ENCODE measurements at regions not wholly inside any gene's neighbourhood (a gene's known extent, or its start where the extent isn't known, plus 50 kb on each side); places are given as distances from the start of the nearest gene placed in this dataset.
A peak's percentile ranks its signal among the peaks of the same experiment; 100 is the strongest.

DNA sequence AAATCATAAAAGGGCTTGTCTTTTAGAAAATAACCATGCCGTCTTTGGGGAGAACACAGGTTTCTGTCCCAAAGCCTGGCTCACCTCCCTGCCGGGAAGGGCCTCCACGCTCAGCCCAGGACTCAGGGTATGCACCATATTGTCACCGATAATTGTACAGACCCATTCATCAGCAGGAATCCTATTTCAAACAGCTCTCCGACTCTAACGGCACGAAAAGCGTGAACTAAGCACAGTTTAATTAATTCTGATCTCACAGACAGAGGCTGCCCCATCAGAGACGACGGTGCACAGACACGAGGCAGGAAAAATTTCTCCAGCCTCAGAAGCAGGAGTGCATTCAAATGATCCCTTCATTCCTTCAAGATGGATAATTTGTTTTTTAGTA, 276.2 kb downstream of the MYCN start:
- Histone ChIP-seq H2AK5ac (ENCODE audit: low read depth, low read length) (no peak overlapping the region), H4K5ac (ENCODE audit: insufficient read length, low read depth, low read length) (no peak overlapping the region), H2AFZ (ENCODE audit: low read length) (peak overlapping the region; percentile 70; the same call in 1 of the 2 replicates), H2BK12ac (ENCODE audit: low read depth, low read length) (no peak overlapping the region), H4K20me1 (replicated peaks in 1 of 2; ENCODE audit: control insufficient read depth in 1 of 2, insufficient read depth in 2 of 2, low read length in 2 of 2) (no peaks in the 10 kb centered on the region), H4K8ac (ENCODE audit: extremely low read depth, insufficient read depth, low read length) (no peak overlapping the region), H3K9ac (replicated peaks in 1 of 4; ENCODE audit: extremely low read depth in 1 of 4, low read depth in 3 of 4, low read length in 3 of 4) (no peak overlapping the region), H3K27me3 (replicated peaks in 1 of 4; ENCODE audit: control insufficient read depth in 3 of 4, extremely low read depth in 1 of 4, insufficient read depth in 3 of 4, low read length in 3 of 4) (no peaks in the 10 kb centered on the region), H3K4ac (replicated peaks; ENCODE audit: insufficient read length, low read depth, low read length) (no peak overlapping the region), H4K91ac (replicated peaks; ENCODE audit: insufficient read length, low read length) (no peak overlapping the region), H3K14ac (ENCODE audit: insufficient read length) (no peak overlapping the region), H2BK5ac (ENCODE audit: low read depth, low read length) (no peak overlapping the region), H3K4me2 (ENCODE audit: insufficient read depth in 1 of 2, low read depth in 2 of 2, low read length in 2 of 2) (no peak overlapping the region), H3K18ac (ENCODE audit: extremely low read depth, low read length) (peak overlapping the region; percentile 62; the same call in 1 of the 2 replicates), H3K23ac (ENCODE audit: insufficient read length) (no peak overlapping the region), H3K4me1 (replicated peaks in 1 of 4; ENCODE audit: control insufficient read depth in 3 of 4, insufficient read depth in 4 of 4, low read length in 3 of 4) (peaks cover 0 to 12% (median 2%) of the 10 kb centered on the region in 4 experiments; a peak in 3 of 7 replicates), H3K23me2 (ENCODE audit: low read depth, low read length) (no peaks in the 10 kb centered on the region), H3K4me3 (ENCODE audit: extremely low read depth in 1 of 4, insufficient read depth in 2 of 4, low read depth in 3 of 4, low read length in 4 of 4) (no peak overlapping the region), H2BK15ac (ENCODE audit: low read length) (no peak overlapping the region), H3K56ac (replicated peaks; ENCODE audit: insufficient read length, low read depth, low read length) (no peak overlapping the region), H3K79me1 (ENCODE audit: low read depth, low read length) (no peaks in the 10 kb centered on the region), H3K79me2 (ENCODE audit: control insufficient read depth in 1 of 2, insufficient read depth in 2 of 2, low read length in 2 of 2) (no peaks in the 10 kb centered on the region), H3K36me3 (ENCODE audit: control insufficient read depth in 2 of 4, insufficient read depth in 4 of 4, low read length in 3 of 4) (no peaks in the 10 kb centered on the region), H2BK120ac (replicated peaks; ENCODE audit: low read depth, low read length) (no peak overlapping the region), H2BK20ac (ENCODE audit: low read length) (peak overlapping the region; percentile 80; the same call in 1 of the 2 replicates), H3K9me3 (ENCODE audit: insufficient read depth in 2 of 2, low read depth in 1 of 2, low read length in 1 of 2) (no peaks in the 10 kb centered on the region; a peak in 1 of 4 replicates), H3K27ac (ENCODE audit: low read depth, low read length) (no peak overlapping the region)
- 87% methylated on average over 11 of the region's 11 CpGs; no CpG with 5 or more reads in 1 of the 2 experiments for WGBS, 2 experiments (ENCODE audit: extremely low coverage in 1 of 2, insufficient coverage in 1 of 2, insufficient read length in 1 of 2, insufficient replicate concordance in 2 of 2, low coverage in 1 of 2, low lambda C conversion rate in 2 of 2, missing lambda C conversion rate in 1 of 2)
- ChIA-PET CTCF (ENCODE audit: partially characterized antibody) (interaction anchor here (0.6 to 2.7 kb wide), 8 partner anchors 15 to 416 kb away, joined by 3 to 10 read pairs (median 3); no protein-coding TSS in a partner anchor), POLR2A (ENCODE audit: partially characterized antibody) (no interaction called here)
- DNase-seq (ENCODE audit: low read depth in 1 of 2, low spot score in 2 of 2) (no peak), FAIRE-seq (no peak)
- TF ChIP-seq CTBP2 (IDR thresholded peaks at IDR 0.05; ENCODE audit: borderline replicate concordance, insufficient read depth, insufficient read length, low read length) (no peak), KDM1A (IDR thresholded peaks at IDR 0.05; ENCODE audit: borderline replicate concordance, low read length) (no peak), CBX8 (IDR thresholded peaks at IDR 0.05; ENCODE audit: borderline replicate concordance, low read depth, low read length) (no peak), SIRT6 (IDR thresholded peaks at IDR 0.05; ENCODE audit: low read length) (no peak), FOSL1 (IDR thresholded peaks at IDR 0.05; ENCODE audit: insufficient read depth, low read depth, low read length) (no peak), CEBPB (IDR thresholded peaks at IDR 0.05; ENCODE audit: low read depth, low read length) (no peak), PHF8 (conservative IDR thresholded peaks at IDR 0.05; ENCODE audit: low read depth, low read length) (no peak), HDAC2 (IDR thresholded peaks at IDR 0.05; ENCODE audit: borderline replicate concordance in 1 of 2, low read depth in 2 of 2, low read length in 2 of 2) (no peak), SP1 (IDR thresholded peaks at IDR 0.05; ENCODE audit: low read depth, low read length) (no peak), EGR1 (IDR thresholded peaks at IDR 0.05; ENCODE audit: borderline replicate concordance, low read depth, low read length) (no peak), EP300 (IDR thresholded peaks at IDR 0.05; ENCODE audit: borderline replicate concordance in 1 of 2, low read depth in 2 of 2, low read length in 2 of 2) (no peak)
- TF ChIP-seq, protein P1, sequence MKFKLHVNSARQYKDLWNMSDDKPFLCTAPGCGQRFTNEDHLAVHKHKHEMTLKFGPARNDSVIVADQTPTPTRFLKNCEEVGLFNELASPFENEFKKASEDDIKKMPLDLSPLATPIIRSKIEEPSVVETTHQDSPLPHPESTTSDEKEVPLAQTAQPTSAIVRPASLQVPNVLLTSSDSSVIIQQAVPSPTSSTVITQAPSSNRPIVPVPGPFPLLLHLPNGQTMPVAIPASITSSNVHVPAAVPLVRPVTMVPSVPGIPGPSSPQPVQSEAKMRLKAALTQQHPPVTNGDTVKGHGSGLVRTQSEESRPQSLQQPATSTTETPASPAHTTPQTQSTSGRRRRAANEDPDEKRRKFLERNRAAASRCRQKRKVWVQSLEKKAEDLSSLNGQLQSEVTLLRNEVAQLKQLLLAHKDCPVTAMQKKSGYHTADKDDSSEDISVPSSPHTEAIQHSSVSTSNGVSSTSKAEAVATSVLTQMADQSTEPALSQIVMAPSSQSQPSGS (IDR thresholded peaks at IDR 0.05; ENCODE audit: low read length): no peak

All from H1 (cell line).